Loucy (cell line): ENCODE measurements at regions not wholly inside any gene's neighbourhood (a gene's known extent, or its start where the extent isn't known, plus 50 kb on each side); places are given as distances from the start of the nearest gene placed in this dataset.

Experiments used
- EZH2phosphoT487 ChIP-seq: fragments of 200-600 bp; IDR thresholded peaks from 2 replicates; pipeline ENCODE4 v1.6.1; 2018; ENCODE audit warnings: antibody characterized with exemption, mild to moderate bottlenecking, moderate library complexity, borderline replicate concordance
- TF ChIP-seq, protein P1 (sequence below): fragments of 200-600 bp; sonication (generic); conservative IDR thresholded peaks from 2 replicates; pipeline ENCODE4 v1.5.1; 2014; ENCODE audit warnings: mild to moderate bottlenecking, antibody characterized with exemption, low read length

DNA sequence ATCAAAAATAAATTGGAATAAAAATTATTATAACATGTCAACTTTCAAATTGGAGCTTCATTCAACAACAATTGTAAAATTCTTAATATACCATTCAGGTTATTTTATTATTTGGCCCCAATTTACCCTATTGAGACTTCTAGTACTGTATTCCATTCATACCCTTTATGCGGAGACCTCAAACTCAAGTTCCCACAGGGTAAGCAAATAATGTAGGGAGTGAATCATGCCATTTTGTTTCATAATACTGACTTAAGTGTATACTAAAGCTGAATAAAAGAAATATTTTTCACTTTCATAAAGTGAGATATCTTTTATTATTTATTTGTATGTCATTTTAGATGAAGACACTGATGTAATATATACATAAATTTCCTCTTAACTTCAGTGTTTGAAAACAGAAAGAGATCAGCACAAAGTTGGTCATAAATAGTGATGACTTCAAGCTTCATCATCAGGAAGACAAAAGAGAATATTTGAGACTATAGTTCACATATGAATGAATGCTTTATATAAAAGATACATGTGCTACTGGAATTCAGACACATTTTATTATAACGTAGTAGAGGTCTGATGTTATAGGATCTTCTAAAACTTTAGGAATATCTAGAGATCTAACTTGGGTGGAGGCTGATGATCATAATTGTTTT is 894.4 kb upstream of the PCDH9 start:
- TF ChIP-seq, protein P1, sequence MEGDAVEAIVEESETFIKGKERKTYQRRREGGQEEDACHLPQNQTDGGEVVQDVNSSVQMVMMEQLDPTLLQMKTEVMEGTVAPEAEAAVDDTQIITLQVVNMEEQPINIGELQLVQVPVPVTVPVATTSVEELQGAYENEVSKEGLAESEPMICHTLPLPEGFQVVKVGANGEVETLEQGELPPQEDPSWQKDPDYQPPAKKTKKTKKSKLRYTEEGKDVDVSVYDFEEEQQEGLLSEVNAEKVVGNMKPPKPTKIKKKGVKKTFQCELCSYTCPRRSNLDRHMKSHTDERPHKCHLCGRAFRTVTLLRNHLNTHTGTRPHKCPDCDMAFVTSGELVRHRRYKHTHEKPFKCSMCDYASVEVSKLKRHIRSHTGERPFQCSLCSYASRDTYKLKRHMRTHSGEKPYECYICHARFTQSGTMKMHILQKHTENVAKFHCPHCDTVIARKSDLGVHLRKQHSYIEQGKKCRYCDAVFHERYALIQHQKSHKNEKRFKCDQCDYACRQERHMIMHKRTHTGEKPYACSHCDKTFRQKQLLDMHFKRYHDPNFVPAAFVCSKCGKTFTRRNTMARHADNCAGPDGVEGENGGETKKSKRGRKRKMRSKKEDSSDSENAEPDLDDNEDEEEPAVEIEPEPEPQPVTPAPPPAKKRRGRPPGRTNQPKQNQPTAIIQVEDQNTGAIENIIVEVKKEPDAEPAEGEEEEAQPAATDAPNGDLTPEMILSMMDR, result no peak
- TF ChIP-seq EZH2phosphoT487, result no peak
